HPDE6-E6E7 (cell line): ENCODE measurements at regions not wholly inside any gene's neighbourhood (a gene's known extent, or its start where the extent isn't known, plus 50 kb on each side); places are given as distances from the start of the nearest gene placed in this dataset.

Experiments
- DNase-seq: peaks from one replicate; pipeline ENCODE4 v3.0.0; 2011; ENCODE audit warnings: missing footprints; ENCODE audit errors: extremely low spot score

- no peak for DNase-seq
Measured at GRCh38 chr15:39333896-39334295, 247.0 kb upstream of the THBS1 start.

DNA sequence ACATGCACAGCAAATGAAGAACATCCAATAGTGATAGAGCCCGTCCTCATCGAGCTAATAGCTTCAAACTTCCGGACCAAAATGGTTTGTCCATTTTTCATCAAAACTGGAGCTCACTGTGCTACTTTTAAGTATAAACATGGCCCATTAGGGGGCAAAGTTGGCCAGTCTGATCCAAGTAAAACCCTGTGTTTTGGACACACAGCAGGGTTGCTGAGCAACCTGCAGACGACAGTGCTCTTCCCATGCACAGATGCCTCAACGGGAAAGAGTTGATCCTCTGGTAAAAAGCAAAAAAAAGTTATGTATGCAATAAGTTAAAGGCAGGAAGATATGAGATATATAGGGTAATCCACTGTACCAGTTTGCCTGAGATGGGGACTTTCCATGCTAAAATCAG lies 244.0 kb upstream of the THBS1 start:
- no peak for DNase-seq

DNA sequence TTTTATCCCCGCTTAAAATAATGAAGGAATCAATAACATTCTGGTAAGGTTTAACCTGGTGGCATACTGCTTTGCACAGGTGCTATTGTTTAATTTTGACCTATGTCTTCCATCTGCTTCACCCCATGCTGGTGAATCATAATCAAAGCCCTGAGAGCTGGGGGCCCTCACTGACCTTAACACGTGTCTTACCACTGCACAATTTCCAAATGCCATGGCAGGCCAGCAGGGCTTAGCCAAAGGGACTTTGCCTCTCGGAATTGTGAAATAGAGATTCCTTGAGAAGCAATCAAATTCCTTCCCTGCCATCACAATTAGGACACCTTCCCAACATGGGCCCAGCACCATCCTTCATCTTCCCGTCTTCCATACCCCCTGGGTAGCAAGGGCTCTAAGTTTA lies 242.6 kb upstream of the THBS1 start:
- no peak for DNase-seq

DNA sequence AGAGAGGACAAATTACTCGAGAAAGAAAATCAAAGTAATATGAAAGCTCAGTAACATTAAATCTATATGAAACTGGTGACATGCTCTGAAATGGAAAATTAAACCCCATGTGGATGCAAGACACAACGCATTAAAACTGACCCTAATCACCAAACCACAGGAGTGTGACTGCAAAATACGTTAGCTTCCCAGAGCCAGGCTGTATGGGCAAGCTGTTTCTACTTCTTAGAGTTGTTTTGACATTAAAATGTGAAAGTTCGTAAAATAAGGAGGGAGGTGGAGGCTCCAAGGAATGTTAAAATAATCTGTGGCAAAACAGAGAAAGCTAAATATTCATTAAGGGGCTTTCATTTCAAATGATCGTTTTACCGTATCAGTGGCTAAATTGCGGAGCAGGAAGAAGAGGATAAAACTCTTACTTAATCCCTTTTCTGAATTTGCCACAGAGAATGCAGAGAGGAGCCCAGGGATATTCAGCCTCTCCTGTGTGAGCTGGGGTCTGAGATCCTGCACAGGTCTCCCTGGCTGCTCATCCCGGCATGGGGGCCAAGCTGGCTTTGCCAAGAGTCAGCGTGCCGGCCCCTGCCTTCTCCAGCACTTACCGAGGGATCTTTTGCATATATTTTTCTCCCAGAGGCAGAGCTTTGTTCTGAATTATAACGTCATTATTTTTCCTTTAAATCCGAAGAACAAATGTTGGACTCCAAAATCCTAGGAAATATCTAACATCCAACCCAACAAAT lies 239.8 kb upstream of the THBS1 start:
- no peak for DNase-seq

GRCh38 chr15:39344662-39345141 lies 236.2 kb upstream of the THBS1 start:
- DNase-seq: no peak

- DNase-seq: no peak
Measured at GRCh38 chr15:39345176-39345575, 235.7 kb upstream of the THBS1 start.

DNA sequence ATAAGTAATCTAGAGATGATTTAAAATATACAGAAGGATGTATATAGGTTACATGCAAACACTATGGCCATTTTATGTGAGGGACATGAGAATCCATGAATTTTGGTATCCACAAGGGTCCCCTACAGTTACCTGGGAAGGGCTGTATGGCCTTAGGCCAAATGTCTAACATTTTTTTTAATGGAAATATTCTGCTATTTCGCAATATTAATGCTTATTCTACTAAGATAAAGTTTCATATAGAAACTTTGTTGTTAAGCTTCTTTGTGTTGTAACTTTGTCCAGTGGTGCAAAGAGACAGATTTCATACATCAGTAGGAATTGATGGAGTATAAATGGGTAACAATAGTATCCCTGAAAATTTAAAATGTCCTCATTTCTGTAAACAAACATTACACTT lies 233.4 kb upstream of the THBS1 start:
- no peak for DNase-seq

DNA sequence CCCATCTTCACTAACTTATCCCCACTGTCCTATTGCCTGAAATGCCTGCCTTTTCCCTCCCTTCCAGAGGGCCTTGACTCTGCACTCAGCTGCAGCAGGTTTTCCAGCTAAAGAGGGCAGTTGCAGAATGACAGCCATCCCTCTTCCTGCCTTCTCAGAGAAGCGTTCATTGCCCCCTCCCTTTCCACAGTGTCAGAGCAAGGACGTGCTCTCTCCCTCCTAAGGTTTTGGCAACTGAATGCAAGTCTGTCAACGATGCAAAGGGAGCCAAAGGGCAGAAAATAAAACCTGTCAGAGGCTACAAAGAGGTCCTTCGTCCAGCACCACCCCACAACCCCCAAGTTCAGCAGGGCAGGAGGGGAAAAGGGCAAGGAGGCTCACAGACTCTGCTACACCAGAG lies 230.1 kb upstream of the THBS1 start:
- no peak for DNase-seq

DNA sequence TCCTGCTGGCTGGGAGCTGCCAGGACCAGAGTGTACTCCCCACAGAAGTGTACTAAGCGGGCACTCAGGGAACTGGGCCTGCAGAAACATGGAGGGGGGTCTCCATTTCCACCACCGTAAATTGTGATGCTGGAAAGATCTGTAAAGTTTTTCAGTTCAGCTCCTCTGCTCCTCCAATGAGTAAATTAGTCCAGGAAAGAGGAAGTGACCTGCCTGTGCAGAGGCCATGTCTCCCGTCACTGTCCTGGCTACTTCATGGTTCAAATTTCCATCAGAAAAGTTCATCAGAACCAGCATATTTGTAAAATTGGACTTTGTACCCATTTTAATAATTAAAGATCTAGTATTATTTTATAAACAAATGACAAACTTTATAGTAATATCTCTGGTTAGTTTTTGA lies 226.7 kb upstream of the THBS1 start:
- no peak for DNase-seq

DNA sequence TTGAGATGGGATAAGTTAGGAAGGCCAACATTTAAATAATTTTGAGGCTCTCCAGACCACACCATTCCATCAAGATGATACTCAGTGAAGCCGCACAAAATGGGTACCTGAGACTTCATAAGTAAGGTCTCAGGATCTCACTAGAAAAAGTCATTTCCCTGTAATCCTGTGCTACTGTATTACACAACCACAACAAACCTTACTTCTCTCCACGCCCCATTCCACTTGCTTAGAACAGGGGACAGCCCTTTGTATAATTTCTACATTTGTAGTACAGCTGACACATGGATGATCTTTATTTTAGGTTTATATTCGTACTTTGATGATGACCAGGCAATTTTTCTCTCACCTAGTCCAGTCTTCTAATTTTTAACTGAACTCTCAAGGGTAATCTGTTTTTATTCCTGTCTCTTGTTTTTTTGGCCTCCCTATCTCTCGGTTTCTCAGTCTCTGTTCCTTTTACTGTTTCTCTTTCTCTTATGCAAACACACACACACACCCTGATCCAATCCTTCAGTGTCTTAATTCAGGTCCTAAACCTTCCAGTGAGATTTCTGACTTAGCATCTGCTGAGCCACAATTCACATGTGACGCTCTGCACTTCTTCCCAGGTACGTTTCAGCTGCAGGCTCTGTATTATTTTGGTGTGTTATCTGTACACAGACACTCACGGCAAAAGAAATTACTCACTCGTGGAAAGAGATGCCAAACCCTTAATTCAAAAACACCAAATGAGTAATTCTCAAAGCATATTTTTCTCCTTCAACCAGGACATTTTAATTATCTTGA lies 223.2 kb upstream of the THBS1 start:
- DNase-seq: no peak

DNA sequence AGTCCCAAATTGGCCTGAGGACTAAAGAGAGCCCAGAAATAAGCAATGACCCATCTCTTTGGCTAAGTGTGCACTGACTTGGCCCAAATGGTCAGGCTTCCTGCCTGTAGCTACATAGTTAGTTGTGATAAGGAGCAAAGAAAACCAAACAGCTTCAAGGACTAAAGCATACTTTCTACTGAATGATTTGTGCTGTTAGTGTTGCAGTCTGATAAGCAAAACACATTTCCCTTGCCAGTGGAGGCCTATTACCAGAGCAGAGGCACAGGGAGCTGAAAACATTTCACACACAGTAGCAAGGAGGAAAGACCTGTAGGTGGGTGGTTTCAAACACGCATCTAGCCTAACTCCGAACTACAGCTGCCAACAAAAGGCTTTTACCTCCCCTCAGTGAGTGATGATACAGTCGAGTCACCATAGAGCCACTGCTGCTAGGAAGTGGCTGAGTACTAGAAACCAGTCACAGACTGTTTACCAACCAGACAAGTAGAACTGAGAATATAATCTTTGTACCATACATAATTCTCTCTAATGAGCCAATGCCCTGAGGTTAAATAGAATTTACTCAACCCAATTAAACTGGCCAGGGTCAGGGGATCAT lies 222.3 kb upstream of the THBS1 start:
- DNase-seq: no peak

DNA sequence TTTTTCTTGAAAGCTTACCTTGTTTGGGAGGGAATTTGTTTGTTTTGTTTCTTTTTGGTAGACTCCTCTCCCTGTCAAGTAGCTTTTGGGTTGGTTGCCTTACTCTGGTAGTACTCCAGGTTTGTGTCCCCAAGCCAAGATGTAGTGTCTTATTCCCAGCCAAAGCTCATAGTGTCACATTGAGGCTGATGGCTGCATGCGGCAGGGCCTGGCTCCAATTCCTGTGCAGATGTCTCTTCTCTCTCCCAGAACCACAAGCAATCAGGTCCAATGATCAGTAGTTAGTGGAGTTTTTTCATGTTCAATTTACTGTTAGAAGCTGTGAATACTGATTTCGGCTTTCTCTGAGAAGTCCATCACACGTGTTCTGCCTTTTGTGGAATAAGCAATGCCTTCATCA lies 221.1 kb upstream of the THBS1 start:
- DNase-seq: no peak

GRCh38 chr15:39360452-39360851 lies 220.4 kb upstream of the THBS1 start:
- DNase-seq: no peak

DNA sequence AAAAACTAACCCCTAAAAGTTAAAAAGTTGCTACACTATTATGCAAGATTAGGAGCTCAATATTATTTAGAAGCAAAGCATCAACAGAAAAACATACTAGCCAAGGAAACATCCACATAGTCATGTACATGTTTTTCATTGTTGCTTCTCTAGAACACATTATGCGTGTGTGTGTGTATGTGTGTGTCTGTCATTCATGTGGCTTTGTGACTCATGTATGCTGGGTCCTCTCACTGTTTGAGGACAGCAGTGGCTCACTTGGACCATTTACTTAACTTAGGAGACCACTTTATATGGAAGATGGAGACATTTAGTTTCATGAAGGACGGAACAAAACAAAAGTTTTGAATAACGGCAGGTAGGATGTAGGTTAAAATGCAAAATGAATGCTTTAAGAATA lies 219.4 kb upstream of the THBS1 start:
- no peak for DNase-seq

- no peak for DNase-seq
Measured at GRCh38 chr15:39362821-39363561, 217.9 kb upstream of the THBS1 start.

DNA sequence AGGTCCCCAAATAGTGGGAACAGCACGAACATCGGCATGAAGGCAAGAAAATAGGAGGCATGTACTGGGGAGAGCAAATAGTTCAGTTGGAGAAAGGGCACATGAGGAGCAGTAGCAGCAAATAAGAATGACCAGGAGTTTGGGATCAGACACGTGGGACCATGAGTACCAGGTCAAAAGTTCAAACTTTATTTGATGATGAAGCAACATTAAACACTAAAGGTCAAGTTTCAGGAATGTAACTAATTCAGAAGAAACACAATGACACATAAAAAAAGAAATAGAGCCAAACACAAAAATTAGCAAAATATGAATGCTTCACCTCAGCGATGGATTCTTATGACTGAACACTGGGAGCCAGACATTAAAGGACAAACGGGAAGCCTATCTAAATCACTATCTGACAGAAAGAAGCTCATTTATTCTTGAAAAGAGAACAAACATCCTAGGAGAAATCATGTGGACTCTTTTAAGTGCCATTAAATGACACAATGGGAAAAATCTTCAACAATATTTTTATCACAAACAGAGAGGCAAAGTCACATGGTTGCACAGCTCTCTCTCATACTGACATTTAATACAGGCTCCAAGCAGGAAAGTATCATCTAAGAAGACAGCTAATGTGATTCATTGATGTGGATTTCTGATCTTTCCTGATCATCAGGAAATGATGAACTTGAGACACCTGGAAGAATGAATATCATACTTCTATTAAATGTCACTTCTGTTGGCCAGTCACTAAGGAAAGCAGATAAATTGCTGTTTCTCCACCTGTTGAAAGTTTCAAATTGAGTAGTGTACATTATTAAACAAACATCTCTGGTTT lies 216.9 kb upstream of the THBS1 start:
- DNase-seq: no peak

GRCh38 chr15:39364721-39365120 lies 216.2 kb upstream of the THBS1 start:
- DNase-seq: no peak

GRCh38 chr15:39365161-39365560 lies 215.7 kb upstream of the THBS1 start:
- no peak for DNase-seq

GRCh38 chr15:39365873-39366272 lies 215.0 kb upstream of the THBS1 start:
- DNase-seq: no peak

DNA sequence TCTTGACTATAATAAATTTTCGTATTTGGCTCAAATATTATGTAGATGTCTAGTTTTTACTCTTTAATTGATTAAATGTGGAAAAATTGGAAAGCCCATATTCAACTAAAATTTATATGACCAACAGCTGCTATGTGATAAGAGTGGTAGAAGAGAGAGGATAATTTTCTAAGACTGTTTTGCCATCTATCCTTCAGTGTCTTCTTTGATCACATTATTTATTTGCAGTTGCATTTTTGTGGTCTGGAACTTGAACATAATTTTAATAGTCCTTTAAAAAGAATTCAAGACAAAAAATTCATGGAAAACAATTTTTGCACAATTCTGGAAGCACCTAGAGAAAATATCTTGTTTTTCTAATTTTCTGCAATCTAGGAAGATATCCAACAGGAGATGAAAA lies 213.3 kb upstream of the THBS1 start:
- DNase-seq: no peak

DNA sequence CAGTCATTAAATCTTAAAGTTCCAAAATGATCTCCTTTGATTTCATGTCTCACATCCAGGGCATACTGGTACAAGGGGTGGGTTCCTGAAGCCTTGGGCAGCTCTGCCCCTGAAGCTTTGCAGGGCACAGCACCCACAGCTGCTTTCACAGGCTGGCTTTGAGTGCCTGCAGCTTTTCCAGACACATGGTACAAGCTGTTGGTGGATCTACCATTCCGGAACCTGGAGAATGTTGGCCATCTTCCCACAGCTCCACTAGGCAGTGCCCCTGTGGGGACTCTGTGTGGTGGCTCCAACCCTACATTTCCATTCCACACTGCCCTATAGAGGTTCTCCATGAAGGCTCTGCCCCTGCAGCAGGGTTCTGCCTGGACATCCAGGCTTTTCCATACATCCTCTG lies 211.1 kb upstream of the THBS1 start:
- DNase-seq: no peak
